IMR-90 (cell line): ENCODE measurements at regions not wholly inside any gene's neighbourhood (a gene's known extent, or its start where the extent isn't known, plus 50 kb on each side); places are given as distances from the start of the nearest gene placed in this dataset.

Experiments used
- ATAC-seq: fragments of 200-7000 bp; cut with Tn5 transposase; 2 replicates; pipeline ENCODE4 v1.9.1; 2020; ENCODE audit warnings: low read depth, mild to moderate bottlenecking, moderate library complexity
- BruUV-seq: library from RNA; stranded (reverse); fragments of 400-500 nt; replicated peaks from 2 replicates; lab custom pipeline; 2021; lab: Mats Ljungman, UMichigan
- CTCF ChIA-PET: fragments of 300-600 bp; formaldehyde crosslinking; extraction: SDS; loops from one replicate; lab custom pipeline; 2021; ENCODE audit warnings: antibody characterized with exemption; lab: Yijun Ruan, JAX
- POLR2A ChIA-PET: fragments of 300-600 bp; sonication (Branson Sonifier 250); formaldehyde crosslinking; loops from one replicate; lab custom pipeline; 2022; ENCODE audit warnings: antibody characterized with exemption; ENCODE audit not compliant: unreplicated experiment; lab: Charles Lee
- DNase-seq: peaks from one replicate; pipeline ENCODE4 v3.0.0; 2013
- H2AFZ ChIP-seq: replicated peaks from 2 replicates; pipeline ENCODE3; 2013; ENCODE audit warnings: low read length, mild to moderate bottlenecking; ENCODE audit not compliant: poor library complexity
- H2AK5ac ChIP-seq: 2 replicates; pipeline ENCODE4 v1.6.1; 2013; ENCODE audit warnings: low read depth, low read length, inconsistent platforms
- H2AK9ac ChIP-seq: replicated peaks from 2 replicates; pipeline ENCODE3; 2013; ENCODE audit warnings: mild to moderate bottlenecking, low read depth, low read length, moderate library complexity; ENCODE audit not compliant: poor library complexity
- H2BK120ac ChIP-seq: 2 replicates; pipeline ENCODE4 v1.6.1; 2013; ENCODE audit warnings: low read depth, low read length, inconsistent platforms
- H2BK15ac ChIP-seq: 3 replicates; pipeline ENCODE4 v1.6.1; 2013; ENCODE audit warnings: low read depth, low read length, inconsistent platforms
- H2BK20ac ChIP-seq: 2 replicates; pipeline ENCODE4 v1.6.1; 2013; ENCODE audit warnings: low read depth, mild to moderate bottlenecking, inconsistent platforms, low read length, moderate library complexity
- H2BK5ac ChIP-seq: 2 replicates; pipeline ENCODE4 v1.6.1; 2013; ENCODE audit warnings: mild to moderate bottlenecking, low read depth, low read length, inconsistent platforms; ENCODE audit not compliant: poor library complexity, severe bottlenecking
- H3K14ac ChIP-seq: replicated peaks from 2 replicates; pipeline ENCODE4 v1.6.1; 2013; ENCODE audit warnings: low read depth, low read length, inconsistent platforms
- H3K18ac ChIP-seq: 2 replicates; pipeline ENCODE4 v1.6.1; 2013; ENCODE audit warnings: low read depth, low read length, control low read depth
- H3K23ac ChIP-seq: 2 replicates; pipeline ENCODE4 v1.6.1; 2013; ENCODE audit warnings: low read depth, low read length, inconsistent platforms
- H3K27ac ChIP-seq: 2 replicates; pipeline ENCODE4 v1.5.1; 2013; ENCODE audit warnings: mild to moderate bottlenecking, control low read depth, low read length; ENCODE audit not compliant: insufficient read depth
- H3K27me3 ChIP-seq: 2 replicates; pipeline ENCODE4 v1.6.1; 2013; ENCODE audit warnings: low read length; ENCODE audit not compliant: control insufficient read depth, insufficient read depth
- H3K36me3 ChIP-seq: 2 replicates; pipeline ENCODE4 v1.6.1; 2013; ENCODE audit warnings: low read length, mixed read lengths; ENCODE audit not compliant: control insufficient read depth, insufficient read depth
- H3K4ac ChIP-seq: 2 replicates; pipeline ENCODE4 v1.6.1; 2013; ENCODE audit warnings: low read depth, low read length, inconsistent platforms
- H3K4me1 ChIP-seq: 2 replicates; pipeline ENCODE4 v1.6.1; 2013; ENCODE audit warnings: low read length, mixed read lengths; ENCODE audit not compliant: control insufficient read depth, insufficient read depth
- H3K4me2 ChIP-seq: 2 replicates; pipeline ENCODE4 v1.6.1; 2013; ENCODE audit warnings: low read depth, mild to moderate bottlenecking, control low read depth, low read length, moderate library complexity
- H3K4me3 ChIP-seq: 2 replicates; pipeline ENCODE4 v1.5.1; 2013; ENCODE audit warnings: low read depth, mild to moderate bottlenecking, control low read depth, low read length, moderate library complexity; ENCODE audit not compliant: insufficient read depth
- H3K56ac ChIP-seq: 2 replicates; pipeline ENCODE4 v1.6.1; 2013; ENCODE audit warnings: low read length, inconsistent platforms; ENCODE audit not compliant: insufficient read depth; ENCODE audit errors: extremely low read depth
- H3K79me1 ChIP-seq, 2 experiments: 2 replicates each; pipeline ENCODE4 v1.6.1; 2013; ENCODE audit warnings: low read length in 2 of 2, inconsistent platforms in 1 of 2, low read depth in 1 of 2
- H3K9ac ChIP-seq: 2 replicates; pipeline ENCODE4 v1.6.1; 2013; ENCODE audit warnings: low read depth, low read length, control low read depth
- H3K9me1 ChIP-seq: 2 replicates; pipeline ENCODE4 v1.6.1; 2013; ENCODE audit warnings: low read length, inconsistent platforms; ENCODE audit not compliant: insufficient read depth
- H3K9me3 ChIP-seq: 2 replicates; pipeline ENCODE4 v1.6.1; 2013; ENCODE audit warnings: low read length; ENCODE audit not compliant: control insufficient read depth, insufficient read depth
- H4K20me1 ChIP-seq: 2 replicates; pipeline ENCODE4 v1.6.1; 2013; ENCODE audit warnings: low read length, inconsistent platforms; ENCODE audit not compliant: insufficient read depth
- H4K5ac ChIP-seq: 2 replicates; pipeline ENCODE4 v1.6.1; 2013; ENCODE audit warnings: mild to moderate bottlenecking, low read depth, low read length, control low read depth
- H4K8ac ChIP-seq, 2 experiments: 2 replicates each; pipeline ENCODE4 v1.6.1; 2013; ENCODE audit warnings: low read depth in 2 of 2, low read length in 2 of 2, control low read depth in 1 of 2, inconsistent platforms in 1 of 2
- H4K91ac ChIP-seq: 2 replicates; pipeline ENCODE4 v1.6.1; 2013; ENCODE audit warnings: low read depth, low read length, inconsistent platforms; ENCODE audit not compliant: insufficient read depth
- BHLHE40 ChIP-seq: fragments of 150-350 bp; IDR thresholded peaks from 2 replicates; pipeline ENCODE4 v1.6.1; 2016; ENCODE audit warnings: mild to moderate bottlenecking, low read depth, low read length
- CHD1 ChIP-seq: IDR thresholded peaks from 2 replicates; pipeline ENCODE4 v1.6.1; 2012; ENCODE audit warnings: low read depth, low read length, improper control_type of control experiment
- ELK1 ChIP-seq: fragments of 150-350 bp; IDR thresholded peaks from 2 replicates; pipeline ENCODE4 v1.6.1; 2016; ENCODE audit warnings: low read depth, mild to moderate bottlenecking, low read length, moderate library complexity, borderline replicate concordance
- MAFK ChIP-seq: IDR thresholded peaks from 2 replicates; pipeline ENCODE4 v1.6.1; 2012; ENCODE audit warnings: low read depth, low read length, improper control_type of control experiment
- MXI1 ChIP-seq: IDR thresholded peaks from 2 replicates; pipeline ENCODE4 v1.6.1; 2012; ENCODE audit warnings: low read depth, mild to moderate bottlenecking, low read length, moderate library complexity, borderline replicate concordance
- POLR2A ChIP-seq: IDR thresholded peaks from 2 replicates; pipeline ENCODE4 v1.6.1; 2012; ENCODE audit warnings: mild to moderate bottlenecking, low read depth, low read length
- RFX5 ChIP-seq: IDR thresholded peaks from 2 replicates; pipeline ENCODE4 v1.8.0; 2012; ENCODE audit warnings: low read depth, mild to moderate bottlenecking, low read length, moderate library complexity
- USF2 ChIP-seq: fragments of 150-350 bp; IDR thresholded peaks from 2 replicates; pipeline ENCODE4 v1.6.1; 2017; ENCODE audit warnings: mild to moderate bottlenecking, antibody characterized with exemption, low read length, low read depth
- WGBS, 2 experiments: methylation state at CpG; one replicate each; pipeline versions ENCODE4 v1.1.5 to v1.1.7; 2013; ENCODE audit warnings: missing lambda C conversion rate in 2 of 2; ENCODE audit not compliant: insufficient read length in 1 of 2; ENCODE audit errors: extremely low coverage in 2 of 2; 5-methylcytosine and 5-hydroxymethylcytosine counted together
- dilution Hi-C: fragments of 300-500 bp; cut with HindIII; formaldehyde crosslinking; loops from one replicate; pipeline ENCODE4 v1.14.3; 2018; ENCODE audit warnings: low sequenced_read_pairs; ENCODE audit not compliant: unreplicated experiment
- in situ Hi-C: fragments of 300-500 bp; cut with MboI; formaldehyde crosslinking; loops from 3 replicates; pipeline ENCODE4 v1.14.3; 2019; ENCODE audit warnings: low sequenced_read_pairs, inconsistent platforms, mixed read lengths
- intact Hi-C: fragments of 100-400 bp; cut with micrococcal nuclease; formaldehyde crosslinking; loops from 2 replicates; pipeline ENCODE4 v1.10.0; 2022

GRCh38 chr11:20227631-20228030 lies 67.4 kb upstream of the DBX1 start:
- H3K9ac ChIP-seq: no peak overlapping the region
- dilution Hi-C loops: no loop called here
- DNase-seq (no peak), ATAC-seq (no peak)
- TF ChIP-seq ELK1 (no peak), USF2 (no peak), POLR2A (no peak), MAFK (no peak), BHLHE40 (no peak), MXI1 (no peak), RFX5 (no peak), CHD1 (no peak)
- BruUV-seq: no TSS peak
- no peak overlapping the region for H4K5ac ChIP-seq
- no peak overlapping the region for H4K91ac ChIP-seq
- H3K27me3 ChIP-seq: no peaks in the 10 kb centered on the region
- no peak overlapping the region for H2AK5ac ChIP-seq
- H3K79me1 ChIP-seq: no peaks in the 10 kb centered on the region
- intact Hi-C loops: no loop called here
- no peak overlapping the region for H2AFZ ChIP-seq
- H3K4me3 ChIP-seq: no peak overlapping the region
- H4K8ac ChIP-seq: no peak overlapping the region
- H3K14ac ChIP-seq: no peak overlapping the region
- ChIA-PET POLR2A (no interaction called here), CTCF (interaction anchor here (0.6 kb wide), 1 partner anchor 45 kb away, joined by 3 read pairs; no protein-coding TSS in a partner anchor)
- no peaks in the 10 kb centered on the region for H3K36me3 ChIP-seq
- in situ Hi-C loops: no loop called here
- no peak overlapping the region for H3K4me2 ChIP-seq
- H3K27ac ChIP-seq: no peak overlapping the region
- H3K9me1 ChIP-seq: no peaks in the 10 kb centered on the region
- no peak overlapping the region for H2BK15ac ChIP-seq
- no peak overlapping the region for H3K4ac ChIP-seq
- H2BK120ac ChIP-seq: no peak overlapping the region
- H3K18ac ChIP-seq: no peak overlapping the region
- no peaks in the 10 kb centered on the region for H3K4me1 ChIP-seq
- H3K23ac ChIP-seq: no peak overlapping the region
- no peak overlapping the region for H2AK9ac ChIP-seq
- no peaks in the 10 kb centered on the region for H3K9me3 ChIP-seq
- no peak overlapping the region for H3K56ac ChIP-seq
- H2BK5ac ChIP-seq: no peak overlapping the region
- no CpG with 5 or more reads among the region's 1 CpG for WGBS, 2 experiments
- no peak overlapping the region for H2BK20ac ChIP-seq
- H4K20me1 ChIP-seq: no peaks in the 10 kb centered on the region
